HepG2 (cell line): ENCODE measurements at regions not wholly inside any gene's neighbourhood (a gene's known extent, or its start where the extent isn't known, plus 50 kb on each side); places are given as distances from the start of the nearest gene placed in this dataset.

Experiments used
- ATAC-seq: fragments of 200-7000 bp; cut with Tn5 transposase; 3 replicates; pipeline ENCODE4 v1.9.1; 2020; ENCODE audit warnings: mild to moderate bottlenecking, moderate library complexity
- BruUV-seq: library from RNA; stranded (reverse); fragments of 400-500 nt; replicated peaks from 2 replicates; lab custom pipeline; 2021; lab: Mats Ljungman, UMichigan
- CTCF ChIA-PET: fragments of 300-600 bp; formaldehyde crosslinking; extraction: SDS; loops from one replicate; lab custom pipeline; 2021; ENCODE audit warnings: low total read pairs, inconsistent platforms, low intra/inter-chr PET ratio; lab: Yijun Ruan, JAX
- POLR2A ChIA-PET: fragments of 350-600 bp; sonication (Branson Sonifier 250); formaldehyde crosslinking; loops from one replicate; lab custom pipeline; 2020; ENCODE audit warnings: antibody characterized with exemption, inconsistent platforms; lab: Yijun Ruan, JAX
- DNase-seq: peaks from one replicate; pipeline ENCODE4 v3.0.0-alpha.2; 2015; ENCODE audit warnings: low spot score
- FAIRE-seq: peaks from 3 replicates; lab custom pipeline; 2011; peaks lifted over from hg19 to GRCh38; lab: Jason Lieb, UNC
- H2AFZ ChIP-seq: one replicate; pipeline ENCODE4 v1.6.1; 2011; ENCODE audit warnings: low read length, inconsistent platforms
- H3K27ac ChIP-seq: fragments of 300-600 bp; 3 replicates; pipeline ENCODE4 v1.8.0; 2011; ENCODE audit warnings: mixed run types, mild to moderate bottlenecking, mixed read lengths, low read length, inconsistent platforms; ENCODE audit not compliant: insufficient read depth; ENCODE audit errors: extremely low read length
- H3K27me3 ChIP-seq, 2 experiments: fragments of 200-600 bp in 1 of 2; 2 replicates in 1 of 2; 3 replicates in 1 of 2; pipeline versions ENCODE4 v1.6.0 to v1.8.0; 2011; ENCODE audit warnings: low read length in 2 of 2, mild to moderate bottlenecking in 2 of 2, moderate library complexity in 2 of 2, inconsistent platforms in 1 of 2; ENCODE audit not compliant: insufficient read depth in 2 of 2, control insufficient read depth in 1 of 2
- H3K36me3 ChIP-seq, 2 experiments: fragments of 200-600 bp in 1 of 2; replicated peaks in 1 of 2; 2 replicates in 1 of 2; 3 replicates in 1 of 2; pipeline versions ENCODE4 v1.5.1 to v1.8.0; 2011; ENCODE audit warnings: low read length in 2 of 2, inconsistent platforms in 1 of 2; ENCODE audit not compliant: insufficient read depth in 2 of 2, control insufficient read depth in 1 of 2
- H3K4me1 ChIP-seq: 2 replicates; pipeline ENCODE4 v1.5.1; 2012; ENCODE audit warnings: low read length, inconsistent platforms; ENCODE audit not compliant: insufficient read depth
- H3K4me2 ChIP-seq: 2 replicates; pipeline ENCODE4 v1.6.0; 2011; ENCODE audit warnings: low read depth, low read length, inconsistent platforms
- H3K4me3 ChIP-seq, 3 experiments: fragments of 200-600 bp in 1 of 3; sonication (generic), shearing (Covaris generic) in 1 of 3; replicated peaks in 1 of 3; 2 replicates each; pipeline ENCODE4 v1.5.1; 2011 to 2016; ENCODE audit warnings: low read length in 3 of 3, inconsistent platforms in 2 of 3, low read depth in 2 of 3, mild to moderate bottlenecking in 2 of 3, control low read depth in 1 of 3, mixed read lengths in 1 of 3; ENCODE audit not compliant: insufficient read depth in 1 of 3
- H3K79me2 ChIP-seq: one replicate; pipeline ENCODE4 v1.6.1; 2011; ENCODE audit warnings: low read length, inconsistent platforms; ENCODE audit not compliant: insufficient read depth
- H3K9ac ChIP-seq: 2 replicates; pipeline ENCODE4 v1.6.0; 2011; ENCODE audit warnings: mild to moderate bottlenecking, low read depth, low read length, inconsistent platforms; ENCODE audit not compliant: insufficient read depth
- H3K9me3 ChIP-seq: 2 replicates; pipeline ENCODE4 v1.5.1; 2012; ENCODE audit warnings: mild to moderate bottlenecking, low read length
- H4K20me1 ChIP-seq: 2 replicates; pipeline ENCODE4 v1.6.0; 2011; ENCODE audit warnings: inconsistent platforms, mild to moderate bottlenecking, low read length, moderate library complexity; ENCODE audit not compliant: insufficient read depth
- GATAD2A ChIP-seq: IDR thresholded peaks from 2 replicates; pipeline ENCODE4 v1.6.1; 2016
- HOXD1 ChIP-seq: sonication (generic); formaldehyde crosslinking; IDR thresholded peaks from 2 replicates; pipeline ENCODE4 v1.5.0; 2020; ENCODE audit warnings: missing genetic modification reagents
- KLF15 ChIP-seq: sonication (generic); formaldehyde crosslinking; IDR thresholded peaks from 2 replicates; pipeline ENCODE4 v1.8.1; 2023; ENCODE audit warnings: borderline replicate concordance, mild to moderate bottlenecking, inconsistent platforms, missing genetic modification reagents, mixed read lengths
- KMT2B ChIP-seq: IDR thresholded peaks from 2 replicates; pipeline ENCODE4 v1.6.1; 2016; ENCODE audit warnings: missing genetic modification reagents, missing compliant biosample characterization
- MAFF ChIP-seq: IDR thresholded peaks from 2 replicates; pipeline ENCODE4 v1.6.1; 2011; ENCODE audit warnings: low read depth, low read length, improper control_type of control experiment
- MAFK ChIP-seq, 2 experiments: IDR thresholded peaks in 1 of 2; conservative IDR thresholded peaks in 1 of 2; 2 replicates each; pipeline ENCODE4 v1.6.1; 2011; ENCODE audit warnings: improper control_type of control experiment in 2 of 2, low read length in 2 of 2
- MIXL1 ChIP-seq: IDR thresholded peaks from 2 replicates; pipeline ENCODE4 v1.6.1; 2016
- NFYC ChIP-seq: IDR thresholded peaks from 2 replicates; pipeline ENCODE4 v1.6.1; 2016; ENCODE audit warnings: missing genetic modification reagents, missing compliant biosample characterization
- NR2C2 ChIP-seq: sonication (generic); formaldehyde crosslinking; IDR thresholded peaks from 2 replicates; pipeline ENCODE4 v1.4.0; 2020; ENCODE audit warnings: missing genetic modification reagents, mild to moderate bottlenecking, moderate library complexity, borderline replicate concordance
- RELA ChIP-seq: sonication (generic); formaldehyde crosslinking; IDR thresholded peaks from 2 replicates; pipeline ENCODE4 v1.4.0; 2020; ENCODE audit warnings: missing genetic modification reagents
- TOE1 ChIP-seq: sonication (generic); formaldehyde crosslinking; IDR thresholded peaks from 2 replicates; pipeline ENCODE4 v1.4.0; 2020; ENCODE audit warnings: mild to moderate bottlenecking, missing genetic modification reagents
- YEATS2 ChIP-seq: sonication (generic); formaldehyde crosslinking; IDR thresholded peaks from 2 replicates; pipeline ENCODE4 v1.4.0; 2020; ENCODE audit warnings: missing genetic modification reagents, borderline replicate concordance
- ZNF253 ChIP-seq: sonication (generic); formaldehyde crosslinking; IDR thresholded peaks from 2 replicates; pipeline ENCODE4 v1.8.0; 2022; ENCODE audit warnings: mild to moderate bottlenecking, missing genetic modification reagents, borderline replicate concordance
- ZNF607 ChIP-seq: sonication (generic); formaldehyde crosslinking; IDR thresholded peaks from 2 replicates; pipeline ENCODE4 v1.5.1; 2020; ENCODE audit warnings: missing genetic modification reagents, mild to moderate bottlenecking, borderline replicate concordance
- WGBS: methylation state at CpG from one replicate; pipeline ENCODE4 v1.1.6; 2017; ENCODE audit warnings: low lambda C conversion rate; 5-methylcytosine and 5-hydroxymethylcytosine counted together
- in situ Hi-C: cut with HindIII; loops from 2 replicates; pipeline ENCODE4 v1.10.0; 2017; ENCODE audit warnings: low pct_unique_long_range_greater_than_20kb; ENCODE audit not compliant: extremely low pct_ligation_motif_present
- intact Hi-C: fragments of 100-400 bp; cut with micrococcal nuclease; formaldehyde crosslinking; loops from one replicate; pipeline ENCODE4 v1.10.0; 2022; ENCODE audit not compliant: unreplicated experiment
- TF ChIP-seq, protein P1 (sequence below): sonication (generic); formaldehyde crosslinking; IDR thresholded peaks from 2 replicates; pipeline ENCODE4 v1.9.0; 2021; ENCODE audit warnings: missing genetic modification reagents, mild to moderate bottlenecking, borderline replicate concordance
- TF ChIP-seq, protein P2 (sequence below): sonication (generic); formaldehyde crosslinking; IDR thresholded peaks from 2 replicates; pipeline ENCODE4 v1.8.1; 2023; ENCODE audit warnings: missing genetic modification reagents, mild to moderate bottlenecking, borderline replicate concordance
- TF ChIP-seq, protein P3 (sequence below): sonication (generic); formaldehyde crosslinking; IDR thresholded peaks from 2 replicates; pipeline ENCODE4 v1.5.0; 2020; ENCODE audit warnings: missing genetic modification reagents

DNA sequence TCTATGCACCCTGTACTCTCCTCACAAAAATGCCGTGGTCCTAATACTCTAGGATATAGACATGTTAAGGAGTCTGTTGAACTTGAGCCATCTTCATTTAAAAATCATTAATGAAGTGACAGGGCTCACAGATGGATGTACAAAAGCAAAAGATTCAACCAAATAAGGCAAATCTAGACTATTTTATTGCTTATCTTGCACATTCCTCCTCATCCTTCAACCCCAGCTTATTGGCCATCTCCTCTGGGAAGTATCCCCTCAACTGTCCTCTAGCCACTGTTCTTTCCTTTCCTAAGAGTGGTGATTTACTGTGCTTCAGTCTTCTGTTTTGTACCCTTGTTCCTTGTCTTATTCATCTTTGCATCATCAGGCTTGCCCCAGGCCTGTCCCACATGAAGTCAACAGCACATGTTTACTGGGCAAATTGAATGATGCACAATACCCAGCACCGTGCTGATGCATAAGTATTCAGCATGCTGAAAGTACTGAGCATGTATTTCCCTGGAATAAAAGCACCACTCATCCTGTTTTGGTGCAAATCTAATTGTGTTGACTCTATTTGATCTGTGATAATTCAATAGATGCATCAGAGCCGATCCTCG is 287.3 kb upstream of the CLNK start:
- FAIRE-seq: no peak
- Histone ChIP-seq H3K4me2 (no peak overlapping the region), H3K4me3 (no peak overlapping the region), H4K20me1 (no peaks in the 10 kb centered on the region), H3K79me2 (no peaks in the 10 kb centered on the region)
- in situ Hi-C loops: no loop called here
- intact Hi-C loops: no loop called here
- TF ChIP-seq, protein P1, sequence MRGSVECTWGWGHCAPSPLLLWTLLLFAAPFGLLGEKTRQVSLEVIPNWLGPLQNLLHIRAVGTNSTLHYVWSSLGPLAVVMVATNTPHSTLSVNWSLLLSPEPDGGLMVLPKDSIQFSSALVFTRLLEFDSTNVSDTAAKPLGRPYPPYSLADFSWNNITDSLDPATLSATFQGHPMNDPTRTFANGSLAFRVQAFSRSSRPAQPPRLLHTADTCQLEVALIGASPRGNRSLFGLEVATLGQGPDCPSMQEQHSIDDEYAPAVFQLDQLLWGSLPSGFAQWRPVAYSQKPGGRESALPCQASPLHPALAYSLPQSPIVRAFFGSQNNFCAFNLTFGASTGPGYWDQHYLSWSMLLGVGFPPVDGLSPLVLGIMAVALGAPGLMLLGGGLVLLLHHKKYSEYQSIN (CRISPR knock-in tag): no peak
- TF ChIP-seq KMT2B (CRISPR knock-in tag): no peak
- peak in 1 of 2 experiments; percentile 82; a peak in 3 of 4 replicates for TF ChIP-seq MAFK (conservative IDR thresholded peaks at IDR 0.05 in 1 of 2, IDR thresholded peaks at IDR 0.05 in 1 of 2; ENCODE audit: low read length in 2 of 2)
- no peak for TF ChIP-seq NR2C2 (CRISPR knock-in tag)
- no peak for TF ChIP-seq MIXL1 (CRISPR knock-in tag)
- TF ChIP-seq MAFF: peak; percentile 75
- TF ChIP-seq, protein P2, sequence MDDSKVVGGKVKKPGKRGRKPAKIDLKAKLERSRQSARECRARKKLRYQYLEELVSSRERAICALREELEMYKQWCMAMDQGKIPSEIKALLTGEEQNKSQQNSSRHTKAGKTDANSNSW (CRISPR knock-in tag): no peak
- TF ChIP-seq, all 625 proteins: peak for 2
- ATAC-seq: no peak
- DNase-seq: no peak
- 4% methylated on average over 4 of the region's 4 CpGs for WGBS
- H3K9ac ChIP-seq: no peak overlapping the region
- H3K27ac ChIP-seq: no peak overlapping the region
- CTCF ChIA-PET: no interaction called here
- no peaks in the 10 kb centered on the region for H3K36me3 ChIP-seq
- BruUV-seq: no TSS peak
- no peak overlapping the region for H2AFZ ChIP-seq
- H3K4me1 ChIP-seq: no peaks in the 10 kb centered on the region
- no peaks in the 10 kb centered on the region for H3K27me3 ChIP-seq
- no peaks in the 10 kb centered on the region for H3K9me3 ChIP-seq
- POLR2A ChIA-PET: no interaction called here

DNA sequence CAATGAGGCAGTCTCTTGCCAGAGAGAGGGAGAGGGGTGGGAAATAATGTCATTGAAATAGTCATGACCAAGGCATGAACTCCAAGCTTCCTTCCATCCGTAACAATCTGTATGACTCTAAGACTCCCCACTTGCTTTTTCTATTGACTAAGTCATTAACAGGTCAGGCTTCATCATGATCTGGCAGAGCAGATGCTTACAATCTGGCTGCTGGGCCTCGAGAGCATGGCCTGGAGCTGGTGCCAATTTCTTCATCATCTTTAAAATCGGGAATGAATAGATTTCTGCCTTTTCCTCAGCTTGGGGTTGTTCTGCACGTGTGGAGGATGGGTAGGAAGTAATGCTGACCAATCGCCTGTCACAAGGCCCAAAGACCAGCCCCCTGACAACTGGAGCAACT is 280.6 kb upstream of the CLNK start:
- in situ Hi-C loops (no loop called here), intact Hi-C loops (no loop called here)
- no peak overlapping the region for H3K9ac ChIP-seq
- BruUV-seq: no TSS peak
- H3K4me2 ChIP-seq: no peak overlapping the region
- no peak overlapping the region for H3K4me3 ChIP-seq
- no peak for ATAC-seq
- no peaks in the 10 kb centered on the region for H4K20me1 ChIP-seq
- no peak overlapping the region for H2AFZ ChIP-seq
- no peaks in the 10 kb centered on the region for H3K36me3 ChIP-seq
- FAIRE-seq: no peak
- POLR2A ChIA-PET: no interaction called here
- no peak for DNase-seq
- H3K27ac ChIP-seq: no peak overlapping the region
- peaks cover 10% of the 10 kb centered on the region for H3K9me3 ChIP-seq
- H3K27me3 ChIP-seq: no peaks in the 10 kb centered on the region
- TF ChIP-seq, protein P3, sequence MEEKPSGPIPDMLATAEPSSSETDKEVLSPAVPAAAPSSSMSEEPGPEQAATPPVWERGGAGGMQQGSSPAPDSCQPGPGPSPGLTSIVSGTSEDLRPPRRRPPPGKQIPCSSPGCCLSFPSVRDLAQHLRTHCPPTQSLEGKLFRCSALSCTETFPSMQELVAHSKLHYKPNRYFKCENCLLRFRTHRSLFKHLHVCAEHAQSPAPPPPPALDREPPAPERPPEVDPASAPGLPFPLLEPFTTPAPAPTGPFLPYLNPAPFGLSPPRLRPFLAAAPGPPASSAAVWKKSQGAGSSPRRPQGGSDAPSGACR: no peak
- TF ChIP-seq KLF15 (no peak), NFYC (CRISPR knock-in tag) (no peak), ZNF253 (CRISPR knock-in tag) (no peak), TOE1 (CRISPR knock-in tag) (no peak), YEATS2 (CRISPR knock-in tag) (no peak), GATAD2A (CRISPR knock-in tag) (no peak), ZNF607 (CRISPR knock-in tag) (no peak), HOXD1 (CRISPR knock-in tag) (no peak), RELA (CRISPR knock-in tag) (no peak)
- TF ChIP-seq, all 625 proteins: peak for 0
- Histone ChIP-seq H3K79me2 (no peaks in the 10 kb centered on the region), H3K4me1 (no peaks in the 10 kb centered on the region)
- CTCF ChIA-PET: no interaction called here
- 0% methylated on average over 4 of the region's 5 CpGs for WGBS
